ENCODE measurements at regions not wholly inside any gene's neighbourhood (a gene's known extent, or its start where the extent isn't known, plus 50 kb on each side); places are given as distances from the start of the nearest gene placed in this dataset.

DNA sequence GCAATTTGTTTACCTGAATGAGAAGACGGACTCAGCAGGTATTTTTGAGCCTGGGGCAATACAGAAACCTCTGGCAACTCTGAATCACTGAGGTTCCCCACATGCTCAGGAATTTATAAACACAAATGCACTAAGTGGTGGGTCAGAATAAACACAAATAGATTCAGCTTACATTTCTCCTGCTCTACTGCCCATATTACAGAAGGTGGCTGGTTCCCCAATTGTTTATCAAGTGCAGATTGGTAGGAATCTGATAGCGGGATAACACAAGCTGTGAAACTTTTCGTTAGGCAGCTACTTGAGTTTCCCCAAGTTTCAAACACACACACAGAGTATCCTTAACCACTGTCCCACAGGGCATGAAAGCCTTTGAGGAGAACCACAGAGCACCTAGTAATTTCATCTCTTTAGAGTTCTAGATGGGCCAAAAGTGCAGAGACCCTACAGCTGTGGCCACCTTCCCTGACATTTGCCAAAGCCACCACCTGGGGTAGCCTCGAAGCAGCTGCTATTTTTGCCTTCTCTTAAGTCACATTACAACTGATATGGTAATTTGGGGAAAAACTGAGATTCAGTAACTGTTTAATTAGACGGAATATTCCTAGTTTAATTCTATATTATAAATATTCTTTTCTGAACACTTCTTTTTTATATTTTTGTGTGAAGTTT, 204.2 kb upstream of the PTCHD4 start:
- TF ChIP-seq, protein P1, sequence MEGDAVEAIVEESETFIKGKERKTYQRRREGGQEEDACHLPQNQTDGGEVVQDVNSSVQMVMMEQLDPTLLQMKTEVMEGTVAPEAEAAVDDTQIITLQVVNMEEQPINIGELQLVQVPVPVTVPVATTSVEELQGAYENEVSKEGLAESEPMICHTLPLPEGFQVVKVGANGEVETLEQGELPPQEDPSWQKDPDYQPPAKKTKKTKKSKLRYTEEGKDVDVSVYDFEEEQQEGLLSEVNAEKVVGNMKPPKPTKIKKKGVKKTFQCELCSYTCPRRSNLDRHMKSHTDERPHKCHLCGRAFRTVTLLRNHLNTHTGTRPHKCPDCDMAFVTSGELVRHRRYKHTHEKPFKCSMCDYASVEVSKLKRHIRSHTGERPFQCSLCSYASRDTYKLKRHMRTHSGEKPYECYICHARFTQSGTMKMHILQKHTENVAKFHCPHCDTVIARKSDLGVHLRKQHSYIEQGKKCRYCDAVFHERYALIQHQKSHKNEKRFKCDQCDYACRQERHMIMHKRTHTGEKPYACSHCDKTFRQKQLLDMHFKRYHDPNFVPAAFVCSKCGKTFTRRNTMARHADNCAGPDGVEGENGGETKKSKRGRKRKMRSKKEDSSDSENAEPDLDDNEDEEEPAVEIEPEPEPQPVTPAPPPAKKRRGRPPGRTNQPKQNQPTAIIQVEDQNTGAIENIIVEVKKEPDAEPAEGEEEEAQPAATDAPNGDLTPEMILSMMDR (IDR thresholded peaks at IDR 0.05): no peak
- TF ChIP-seq POLR2A (IDR thresholded peaks at IDR 0.05): no peak
- no peak for TF ChIP-seq POLR2AphosphoS5 (IDR thresholded peaks at IDR 0.05)

All from prostate gland (tissue), 2 donors.